D721Med (cell line): ENCODE measurements at regions not wholly inside any gene's neighbourhood (a gene's known extent, or its start where the extent isn't known, plus 50 kb on each side); places are given as distances from the start of the nearest gene placed in this dataset.

Experiments used
- DNase-seq: peaks from one replicate; pipeline ENCODE4 v3.0.0; 2011; ENCODE audit warnings: low spot score; ENCODE audit not compliant: insufficient read length
- FAIRE-seq: peaks from 2 replicates; lab custom pipeline; 2011; peaks lifted over from hg19 to GRCh38; lab: Jason Lieb, UNC
- TF ChIP-seq, protein P1 (sequence below): IDR thresholded peaks from 2 replicates; pipeline ENCODE4 v1.5.1; 2012; ENCODE audit warnings: mild to moderate bottlenecking, control low read depth; ENCODE audit not compliant: insufficient read depth; ENCODE audit errors: missing control alignments

DNA sequence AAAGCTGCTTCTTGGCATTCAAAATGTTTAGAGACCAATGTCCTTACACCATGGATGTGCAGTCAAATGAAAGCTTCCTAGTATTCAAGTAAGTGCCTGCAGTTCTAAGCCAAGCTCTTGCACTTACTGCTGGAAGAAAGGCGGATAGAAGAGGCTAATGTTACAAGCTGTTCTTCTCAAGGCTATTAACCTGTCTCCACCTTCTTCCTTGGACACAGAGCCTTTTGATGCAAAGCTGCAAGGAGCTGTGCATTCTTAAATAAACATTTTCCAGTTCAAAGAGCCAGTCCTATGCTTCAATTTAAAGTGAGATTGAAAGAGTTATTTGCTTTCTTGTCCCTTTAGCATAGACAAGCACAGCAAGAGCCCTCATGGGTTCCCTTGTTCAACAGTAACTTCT, 167.9 kb upstream of the RUNX1 start:
- TF ChIP-seq, protein P1, sequence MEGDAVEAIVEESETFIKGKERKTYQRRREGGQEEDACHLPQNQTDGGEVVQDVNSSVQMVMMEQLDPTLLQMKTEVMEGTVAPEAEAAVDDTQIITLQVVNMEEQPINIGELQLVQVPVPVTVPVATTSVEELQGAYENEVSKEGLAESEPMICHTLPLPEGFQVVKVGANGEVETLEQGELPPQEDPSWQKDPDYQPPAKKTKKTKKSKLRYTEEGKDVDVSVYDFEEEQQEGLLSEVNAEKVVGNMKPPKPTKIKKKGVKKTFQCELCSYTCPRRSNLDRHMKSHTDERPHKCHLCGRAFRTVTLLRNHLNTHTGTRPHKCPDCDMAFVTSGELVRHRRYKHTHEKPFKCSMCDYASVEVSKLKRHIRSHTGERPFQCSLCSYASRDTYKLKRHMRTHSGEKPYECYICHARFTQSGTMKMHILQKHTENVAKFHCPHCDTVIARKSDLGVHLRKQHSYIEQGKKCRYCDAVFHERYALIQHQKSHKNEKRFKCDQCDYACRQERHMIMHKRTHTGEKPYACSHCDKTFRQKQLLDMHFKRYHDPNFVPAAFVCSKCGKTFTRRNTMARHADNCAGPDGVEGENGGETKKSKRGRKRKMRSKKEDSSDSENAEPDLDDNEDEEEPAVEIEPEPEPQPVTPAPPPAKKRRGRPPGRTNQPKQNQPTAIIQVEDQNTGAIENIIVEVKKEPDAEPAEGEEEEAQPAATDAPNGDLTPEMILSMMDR, result no peak
- DNase-seq (no peak), FAIRE-seq (no peak)

GRCh38 chr21:35215870-35216269, 166.8 kb upstream of the RUNX1 start:
- TF ChIP-seq, protein P1, result no peak
- FAIRE-seq, result no peak
- no peak for DNase-seq

GRCh38 chr21:35212393-35213127, 163.5 kb upstream of the RUNX1 start:
- TF ChIP-seq, protein P1, result no peak
- DNase-seq, result no peak
- FAIRE-seq, result no peak

DNA sequence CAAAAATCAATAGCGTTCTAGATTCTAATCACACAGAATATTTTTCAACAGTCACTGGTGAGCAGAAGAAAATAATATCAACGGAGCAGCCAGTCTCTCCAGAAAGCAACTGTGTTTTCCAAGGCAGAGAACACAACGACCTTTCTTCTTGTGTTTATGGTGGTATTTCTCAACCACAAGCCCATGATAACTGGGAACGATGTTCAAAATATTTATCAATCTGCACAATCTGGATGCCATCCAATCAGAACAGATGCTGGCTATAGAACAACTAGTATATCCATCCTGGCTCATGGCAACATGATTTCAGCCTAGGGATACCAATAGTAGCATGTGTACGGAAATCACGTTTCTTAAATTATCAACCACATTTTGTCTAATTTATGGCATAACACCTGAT, 162.7 kb upstream of the RUNX1 start:
- TF ChIP-seq, protein P1, result no peak
- no peak for DNase-seq
- no peak for FAIRE-seq

DNA sequence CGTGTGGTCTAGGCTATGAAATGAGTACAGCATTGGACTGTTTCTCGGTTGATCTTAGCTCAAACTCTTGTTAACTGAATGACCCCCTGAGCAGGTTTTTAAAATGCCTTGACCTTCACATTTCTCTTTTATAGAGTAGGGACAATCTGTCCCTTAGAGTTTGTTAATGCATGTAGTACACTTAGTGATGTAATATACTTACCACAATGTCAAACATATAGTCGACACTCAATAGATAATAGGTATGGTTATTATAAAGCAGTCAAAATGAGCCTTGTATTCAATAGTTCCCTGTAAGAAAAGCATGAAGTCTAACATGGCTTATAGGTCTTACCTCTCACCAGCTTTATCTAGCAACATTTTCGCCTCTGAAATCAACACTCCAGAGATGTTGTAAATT, 161.0 kb upstream of the RUNX1 start:
- no peak for FAIRE-seq
- TF ChIP-seq, protein P1, result no peak
- no peak for DNase-seq

DNA sequence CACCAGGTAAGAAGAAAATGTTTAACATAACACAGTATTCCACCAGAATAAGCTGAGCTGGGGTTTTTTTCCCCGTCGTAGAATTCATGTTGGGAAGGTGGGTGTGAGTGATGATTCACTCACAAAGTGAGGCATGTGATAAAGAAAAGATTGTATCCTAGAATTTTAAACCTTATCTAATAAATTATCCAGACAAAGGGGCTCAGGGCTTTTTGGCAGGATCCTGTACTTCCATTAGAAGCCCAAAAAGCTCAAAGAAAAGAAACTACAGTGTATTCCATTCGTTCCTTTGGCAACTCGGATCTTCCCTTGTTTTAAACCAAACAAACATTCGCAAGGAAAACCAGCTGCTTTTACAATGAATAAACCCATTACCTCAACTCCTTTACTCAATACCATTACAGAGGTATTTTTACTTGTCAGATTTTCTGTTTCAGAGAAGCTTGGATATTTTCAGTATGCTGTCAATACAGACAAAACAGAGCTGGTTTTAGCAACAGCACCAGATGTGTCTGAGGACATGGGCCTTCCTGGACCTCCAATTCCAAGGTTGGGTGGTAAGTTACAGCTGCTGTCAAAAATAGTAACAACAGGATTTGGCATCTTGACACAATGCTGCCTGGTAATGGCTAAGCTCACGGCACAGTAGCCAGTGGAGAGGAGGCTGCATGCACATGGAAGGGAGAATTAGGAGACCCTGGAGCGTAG, 159.9 kb upstream of the RUNX1 start:
- no peak for FAIRE-seq
- TF ChIP-seq, protein P1, result no peak
- DNase-seq, result no peak

GRCh38 chr21:35208104-35208503, 159.0 kb upstream of the RUNX1 start:
- no peak for FAIRE-seq
- DNase-seq, result no peak
- TF ChIP-seq, protein P1, result no peak
